Activated CD4-positive, alpha-beta memory T cell treated with anti-CD3 and anti-CD28 coated beads for 36 hours (primary cell): ENCODE measurements at regions not wholly inside any gene's neighbourhood (a gene's known extent, or its start where the extent isn't known, plus 50 kb on each side); places are given as distances from the start of the nearest gene placed in this dataset.

Experiments used
- CTCF ChIA-PET: fragments of 350-600 bp; sonication (Branson Sonifier 250); formaldehyde crosslinking; loops from one replicate; lab custom pipeline; 2021; ENCODE audit warnings: antibody characterized with exemption, inconsistent platforms; lab: Charles Lee
- POLR2A ChIA-PET: fragments of 350-600 bp; sonication (Branson Sonifier 250); formaldehyde crosslinking; loops from one replicate; lab custom pipeline; 2021; ENCODE audit warnings: antibody characterized with exemption; lab: Charles Lee
- DNase-seq: peaks from one replicate; pipeline ENCODE4 v3.0.0-alpha.2; 2020
- H3K27ac Mint-ChIP-seq: one replicate; pipeline ENCODE4 v1.8.0; 2021; ENCODE audit warnings: mixed read lengths
- H3K27me3 Mint-ChIP-seq: one replicate; pipeline ENCODE4 v1.8.0; 2021; ENCODE audit warnings: mixed read lengths
- H3K36me3 Mint-ChIP-seq: one replicate; pipeline ENCODE4 v1.8.0; 2021; ENCODE audit warnings: mixed read lengths
- H3K4me1 Mint-ChIP-seq: one replicate; pipeline ENCODE4 v1.8.0; 2021; ENCODE audit warnings: low read depth, mixed read lengths
- H3K4me3 Mint-ChIP-seq: one replicate; pipeline ENCODE4 v1.8.0; 2021; ENCODE audit warnings: mild to moderate bottlenecking, mixed read lengths
- H3K9me3 Mint-ChIP-seq: one replicate; pipeline ENCODE4 v1.8.0; 2021; ENCODE audit warnings: mixed read lengths
- intact Hi-C: fragments of 100-400 bp; cut with micrococcal nuclease; formaldehyde crosslinking; loops from one replicate; pipeline ENCODE4 v1.15.1; 2023

DNA sequence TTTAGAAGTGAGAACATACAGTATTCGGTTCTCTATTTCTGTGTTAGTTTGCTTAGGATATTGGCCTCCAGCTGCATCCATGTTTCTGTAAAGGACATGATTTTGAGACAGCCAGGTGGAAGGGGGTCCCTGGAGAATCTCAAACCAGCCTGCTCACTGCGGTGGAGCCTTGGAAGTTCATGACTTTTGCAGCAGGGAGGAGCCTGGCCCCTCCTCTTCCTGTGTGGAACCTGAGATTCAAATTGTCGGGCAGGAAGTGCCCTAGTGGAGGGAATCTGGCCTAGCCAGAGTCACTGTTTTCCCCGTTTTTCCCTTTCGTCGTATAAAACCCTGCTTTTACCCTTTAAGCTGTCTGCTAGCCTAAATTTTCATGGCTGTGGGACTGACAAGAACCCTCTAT, 762.6 kb downstream of the PCDH18 start:
- CTCF ChIA-PET, result no interaction called here
- H3K9me3 Mint-ChIP-seq, result no peaks in the 10 kb centered on the region
- intact Hi-C loops, result no loop called here

DNA sequence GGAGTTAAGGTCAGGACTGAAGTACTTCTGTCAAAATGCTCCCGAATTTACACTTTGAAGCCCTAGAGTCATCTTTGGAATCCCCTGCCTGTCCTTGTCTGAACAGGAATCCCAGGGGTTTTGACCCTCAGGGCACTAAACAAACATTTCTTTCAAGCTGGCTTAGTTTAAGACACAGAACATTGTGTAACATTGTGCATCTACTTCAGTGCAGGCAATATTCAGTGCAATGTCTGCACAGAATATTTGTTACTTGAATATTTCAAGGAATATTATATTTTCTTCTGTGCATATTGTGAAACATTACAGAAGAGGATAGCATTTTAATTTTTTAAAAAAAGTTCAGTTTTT, 763.4 kb downstream of the PCDH18 start:
- no peaks in the 10 kb centered on the region for H3K36me3 Mint-ChIP-seq
- no peak overlapping the region for H3K27ac Mint-ChIP-seq
- DNase-seq, result no peak
- no peaks in the 10 kb centered on the region for H3K27me3 Mint-ChIP-seq
- H3K9me3 Mint-ChIP-seq, result no peaks in the 10 kb centered on the region
- no peak overlapping the region for H3K4me3 Mint-ChIP-seq
- intact Hi-C loops, result no loop called here
- CTCF ChIA-PET, result no interaction called here
- no peaks in the 10 kb centered on the region for H3K4me1 Mint-ChIP-seq
- POLR2A ChIA-PET, result no interaction called here

More for the DNA sequence above, 762.6 kb downstream of the PCDH18 start:
- no peaks in the 10 kb centered on the region for H3K4me1 Mint-ChIP-seq
- no peaks in the 10 kb centered on the region for H3K36me3 Mint-ChIP-seq
- no peak overlapping the region for H3K4me3 Mint-ChIP-seq
- no peaks in the 10 kb centered on the region for H3K27me3 Mint-ChIP-seq
- H3K27ac Mint-ChIP-seq, result no peak overlapping the region
- POLR2A ChIA-PET, result no interaction called here
- DNase-seq, result no peak

DNA sequence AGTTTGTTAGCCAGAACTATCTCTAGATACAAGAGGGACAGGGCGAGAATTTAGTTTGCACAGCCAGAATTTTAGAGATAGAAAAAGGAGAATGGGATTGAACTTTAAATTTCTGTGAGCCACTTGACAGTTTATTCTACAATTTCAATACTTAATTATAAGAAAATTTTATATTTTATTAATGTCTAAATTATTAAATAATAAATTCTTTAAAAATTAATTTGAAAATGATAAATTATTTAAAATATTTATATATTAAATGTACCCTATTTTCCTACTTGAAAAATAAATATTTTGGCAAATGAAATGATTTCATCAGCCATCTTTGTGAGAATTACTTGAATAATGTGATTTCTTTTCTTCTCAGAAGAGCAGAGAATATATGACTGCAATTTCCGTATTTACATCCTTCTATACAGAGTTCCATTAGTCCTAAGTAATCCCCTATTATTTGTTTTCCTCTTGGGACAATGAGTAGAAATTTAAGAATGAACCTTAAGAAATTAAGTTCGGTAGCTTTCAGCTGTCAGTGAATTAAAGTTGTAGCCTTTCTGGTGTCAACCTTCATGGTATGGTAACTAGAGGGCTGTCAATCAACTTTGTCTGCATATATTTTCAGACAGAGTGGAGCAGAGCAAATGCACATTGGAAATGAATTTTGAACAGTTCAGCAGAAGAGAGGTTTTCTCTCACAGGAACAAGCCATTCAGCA, 763.9 kb downstream of the PCDH18 start:
- Mint-ChIP-seq H3K4me3 (no peak overlapping the region), H3K36me3 (no peaks in the 10 kb centered on the region), H3K27ac (no peak overlapping the region), H3K9me3 (no peaks in the 10 kb centered on the region), H3K4me1 (no peaks in the 10 kb centered on the region), H3K27me3 (no peaks in the 10 kb centered on the region)
- DNase-seq, result no peak
- CTCF ChIA-PET, result no interaction called here
- intact Hi-C loops, result no loop called here
- POLR2A ChIA-PET, result no interaction called here

DNA sequence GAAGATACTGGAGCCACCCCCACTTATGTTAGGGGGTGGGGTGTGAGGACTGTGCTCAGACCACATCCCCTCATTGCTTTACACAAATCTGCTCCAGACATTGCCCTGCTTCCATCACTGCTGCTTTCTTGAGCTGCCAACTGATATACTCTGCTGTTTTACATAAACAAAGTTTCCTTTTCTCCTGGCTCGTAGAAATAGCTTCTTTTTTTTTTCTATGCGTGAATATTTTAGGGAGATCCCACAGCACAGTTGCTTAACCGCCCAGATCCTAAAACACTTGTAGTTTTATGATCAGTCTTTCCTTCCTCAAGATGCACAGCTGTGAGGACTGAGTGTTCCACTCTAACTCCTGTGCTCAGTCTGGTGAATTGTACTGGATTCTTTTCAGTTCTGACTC, 768.4 kb downstream of the PCDH18 start:
- DNase-seq, result no peak
- ChIA-PET POLR2A (no interaction called here), CTCF (no interaction called here)
- Mint-ChIP-seq H3K27ac (no peak overlapping the region), H3K36me3 (no peaks in the 10 kb centered on the region), H3K9me3 (peaks cover 4% of the 10 kb centered on the region), H3K4me3 (no peak overlapping the region), H3K27me3 (no peaks in the 10 kb centered on the region), H3K4me1 (no peaks in the 10 kb centered on the region)
- intact Hi-C loops, result no loop called here

DNA sequence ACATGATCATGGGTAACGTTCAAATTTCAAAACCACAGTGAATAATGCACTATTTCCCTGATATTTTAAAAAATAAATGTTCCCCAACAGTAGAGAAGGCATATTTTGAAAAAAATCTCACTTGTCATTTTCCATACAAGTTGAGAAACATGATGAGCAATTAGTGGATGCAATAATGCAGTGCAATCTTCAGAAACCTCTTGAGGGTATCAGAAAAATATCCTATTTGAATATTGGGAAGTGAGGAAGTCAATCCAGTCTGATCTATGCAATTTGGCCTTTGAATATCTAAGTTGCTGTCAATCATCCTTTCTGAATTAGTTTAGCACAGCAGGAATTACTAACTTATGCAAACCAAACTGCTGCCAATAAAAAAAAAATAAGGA, 776.8 kb downstream of the PCDH18 start:
- Mint-ChIP-seq H3K4me3 (no peak overlapping the region), H3K36me3 (no peaks in the 10 kb centered on the region), H3K9me3 (peaks cover 4% of the 10 kb centered on the region), H3K27ac (no peak overlapping the region), H3K27me3 (no peaks in the 10 kb centered on the region), H3K4me1 (no peaks in the 10 kb centered on the region)
- ChIA-PET CTCF (no interaction called here), POLR2A (no interaction called here)
- no peak for DNase-seq
- intact Hi-C loops, result no loop called here

DNA sequence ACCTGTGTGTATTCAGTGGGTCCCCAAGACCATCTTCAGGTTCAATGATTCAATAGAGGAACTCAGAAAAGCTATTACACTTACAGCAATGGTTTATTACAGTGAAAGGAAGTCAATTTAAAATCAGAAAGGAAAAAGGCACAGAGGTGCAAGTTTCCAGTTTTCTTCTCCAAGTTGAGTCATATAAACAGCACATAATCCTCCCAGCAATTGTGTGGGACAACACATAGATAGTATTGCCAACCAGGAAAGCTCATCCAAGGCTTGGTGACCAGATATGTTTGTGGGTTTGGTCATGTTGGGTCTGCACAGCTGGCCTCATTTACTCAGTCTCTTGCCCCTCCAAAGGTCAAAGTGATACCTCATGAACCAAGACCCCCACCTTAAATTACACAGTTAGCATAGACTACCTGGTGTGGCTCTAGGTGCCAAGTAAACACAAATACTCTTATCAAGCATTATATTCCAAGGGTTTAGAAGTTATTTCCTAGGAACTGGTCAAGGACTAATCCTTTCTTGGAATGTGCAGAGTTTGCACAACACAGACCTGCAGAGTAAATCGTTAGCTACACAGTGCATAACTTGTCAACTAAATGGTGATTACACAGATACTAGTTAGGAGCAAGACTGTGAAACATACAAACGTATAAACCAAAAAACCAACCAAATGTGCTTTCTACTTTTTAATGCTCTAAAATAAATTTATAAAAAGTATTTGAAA, 777.3 kb downstream of the PCDH18 start:
- Mint-ChIP-seq H3K27me3 (no peaks in the 10 kb centered on the region), H3K27ac (no peak overlapping the region), H3K36me3 (no peaks in the 10 kb centered on the region), H3K9me3 (peaks cover 2% of the 10 kb centered on the region), H3K4me1 (no peaks in the 10 kb centered on the region), H3K4me3 (no peak overlapping the region)
- intact Hi-C loops, result no loop called here
- POLR2A ChIA-PET, result no interaction called here
- DNase-seq, result no peak
- CTCF ChIA-PET, result no interaction called here

DNA sequence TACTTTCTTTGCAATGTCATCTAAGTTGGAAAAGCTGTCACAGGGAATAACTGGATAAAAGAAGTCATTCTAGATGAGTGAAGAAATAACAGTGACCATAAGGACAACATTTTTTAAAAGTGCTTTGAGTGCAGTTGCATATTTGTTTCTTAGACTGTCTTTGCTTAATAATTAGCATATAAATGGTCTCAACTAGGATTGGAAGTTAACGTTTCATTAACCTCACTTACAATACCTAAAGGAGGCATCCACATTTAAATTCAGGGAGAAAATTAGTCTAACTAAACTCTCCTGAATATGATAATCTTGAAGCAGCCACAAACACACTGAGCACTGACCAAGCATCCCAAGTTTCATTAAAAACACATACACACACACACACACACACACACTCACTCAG, 780.7 kb downstream of the PCDH18 start:
- CTCF ChIA-PET, result no interaction called here
- POLR2A ChIA-PET, result no interaction called here
- peaks cover 9% of the 10 kb centered on the region for H3K9me3 Mint-ChIP-seq
- intact Hi-C loops, result no loop called here
- H3K27me3 Mint-ChIP-seq, result no peaks in the 10 kb centered on the region
- no peak for DNase-seq
- H3K27ac Mint-ChIP-seq, result no peak overlapping the region
- no peaks in the 10 kb centered on the region for H3K4me1 Mint-ChIP-seq
- no peak overlapping the region for H3K4me3 Mint-ChIP-seq
- H3K36me3 Mint-ChIP-seq, result no peaks in the 10 kb centered on the region

DNA sequence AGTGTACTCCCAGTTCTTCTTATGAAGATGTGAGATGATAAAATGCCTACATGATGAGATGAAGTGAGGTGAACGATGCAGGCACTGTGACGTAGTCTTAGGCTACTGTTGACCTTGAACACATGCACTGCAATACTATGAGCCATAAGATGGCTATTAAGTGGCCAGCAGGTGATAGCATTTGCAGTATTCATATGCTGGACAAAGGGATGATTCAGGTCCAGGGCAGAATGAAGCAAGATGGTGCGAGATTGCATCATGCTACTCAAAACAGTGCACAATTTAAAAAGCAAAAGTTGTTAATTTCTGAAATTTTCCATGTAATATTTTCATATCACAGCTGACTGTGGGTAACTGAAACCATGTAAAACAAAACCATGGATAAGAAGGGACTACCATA, 781.4 kb downstream of the PCDH18 start:
- Mint-ChIP-seq H3K4me1 (no peaks in the 10 kb centered on the region), H3K27me3 (no peaks in the 10 kb centered on the region), H3K27ac (no peak overlapping the region), H3K36me3 (no peaks in the 10 kb centered on the region), H3K9me3 (peaks cover 9% of the 10 kb centered on the region), H3K4me3 (no peak overlapping the region)
- intact Hi-C loops, result no loop called here
- DNase-seq, result no peak
- ChIA-PET CTCF (no interaction called here), POLR2A (no interaction called here)

DNA sequence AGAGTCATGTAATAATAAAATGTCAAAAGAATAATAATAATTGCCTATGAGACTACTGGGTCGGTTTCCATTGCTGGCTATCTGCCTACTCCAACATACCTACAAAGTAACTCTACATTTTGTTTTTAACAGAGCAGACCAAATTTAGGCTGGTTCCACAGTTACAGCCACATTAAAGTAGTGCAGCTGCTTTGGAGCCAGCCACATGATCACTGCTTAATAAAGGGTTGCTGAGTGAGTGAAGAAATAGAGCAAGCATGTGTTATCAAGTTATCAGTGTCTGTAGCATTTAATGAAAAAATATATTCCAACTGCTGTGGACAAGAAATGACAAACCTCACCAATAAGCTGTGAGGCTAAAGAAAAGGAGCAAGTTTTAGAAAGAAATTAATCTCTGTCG, 782.3 kb downstream of the PCDH18 start:
- Mint-ChIP-seq H3K27ac (no peak overlapping the region), H3K4me3 (no peak overlapping the region), H3K9me3 (peaks cover 9% of the 10 kb centered on the region), H3K27me3 (no peaks in the 10 kb centered on the region), H3K4me1 (no peaks in the 10 kb centered on the region), H3K36me3 (no peaks in the 10 kb centered on the region)
- DNase-seq, result no peak
- CTCF ChIA-PET, result no interaction called here
- intact Hi-C loops, result no loop called here
- POLR2A ChIA-PET, result no interaction called here

DNA sequence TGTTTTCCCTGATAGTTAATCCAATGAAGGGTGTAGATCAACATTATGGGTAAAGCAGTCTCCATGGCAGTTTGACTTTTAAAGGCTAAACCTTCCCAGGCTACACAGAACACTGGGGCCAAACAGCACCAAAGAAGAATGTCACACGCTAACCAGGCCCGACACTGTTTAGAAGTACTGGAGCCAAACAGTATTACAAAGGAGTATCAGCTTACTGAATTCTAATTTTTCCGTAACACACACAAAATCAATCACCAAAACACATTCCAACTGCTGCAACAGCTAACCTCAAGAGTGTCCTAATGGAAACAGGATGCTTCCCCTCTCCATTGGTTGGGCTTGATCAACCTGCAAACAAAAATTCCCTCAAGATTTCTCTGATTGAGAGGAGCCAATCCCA, 783.5 kb downstream of the PCDH18 start:
- intact Hi-C loops, result no loop called here
- Mint-ChIP-seq H3K27me3 (no peaks in the 10 kb centered on the region), H3K36me3 (no peaks in the 10 kb centered on the region), H3K4me1 (no peaks in the 10 kb centered on the region), H3K9me3 (peaks cover 10% of the 10 kb centered on the region), H3K27ac (no peak overlapping the region), H3K4me3 (no peak overlapping the region)
- ChIA-PET POLR2A (no interaction called here), CTCF (no interaction called here)
- no peak for DNase-seq

DNA sequence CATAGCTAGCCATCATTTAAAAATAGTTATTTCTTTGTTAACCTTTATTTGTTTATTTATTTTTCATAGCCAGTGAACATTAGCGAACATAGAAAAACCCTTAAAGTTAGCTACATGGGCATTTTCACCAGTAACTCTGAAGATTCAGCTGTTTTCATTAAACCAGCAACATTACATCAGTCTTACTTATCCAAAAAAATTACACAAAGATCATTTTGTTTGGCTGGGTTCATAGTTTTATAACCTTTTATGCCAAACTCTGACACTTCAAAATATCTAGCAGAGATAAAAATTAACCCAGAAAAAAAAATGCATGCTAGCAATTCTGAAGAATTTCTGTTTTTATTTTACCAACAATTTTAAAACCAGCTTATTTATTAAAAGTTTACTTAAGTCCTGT, 784.1 kb downstream of the PCDH18 start:
- DNase-seq, result no peak
- H3K27me3 Mint-ChIP-seq, result no peaks in the 10 kb centered on the region

DNA sequence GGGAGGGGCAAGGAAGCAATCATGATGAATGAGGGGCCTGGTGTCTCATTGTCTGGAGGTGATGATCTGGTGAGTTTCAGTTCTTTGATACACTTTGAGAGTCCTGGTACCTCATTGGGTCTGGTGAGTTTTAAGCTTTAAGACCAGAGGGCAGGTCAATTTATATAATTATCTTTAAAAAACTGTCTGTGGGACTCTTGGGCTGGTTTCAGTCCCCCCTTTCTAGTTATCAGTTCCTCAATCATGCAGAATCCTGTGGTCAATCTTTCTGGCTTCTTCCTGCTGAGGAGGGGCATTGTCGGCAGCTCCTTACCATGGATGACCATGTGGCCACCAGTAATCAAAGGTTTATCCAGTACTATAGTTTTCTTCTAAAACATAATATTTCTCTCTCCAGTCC, 789.1 kb downstream of the PCDH18 start:
- POLR2A ChIA-PET, result no interaction called here
- H3K36me3 Mint-ChIP-seq, result no peaks in the 10 kb centered on the region
- CTCF ChIA-PET, result no interaction called here

More for the DNA sequence above, 784.1 kb downstream of the PCDH18 start:
- ChIA-PET POLR2A (no interaction called here), CTCF (no interaction called here)
- intact Hi-C loops, result no loop called here
- H3K27ac Mint-ChIP-seq, result no peak overlapping the region
- no peaks in the 10 kb centered on the region for H3K36me3 Mint-ChIP-seq
- peaks cover 16% of the 10 kb centered on the region for H3K9me3 Mint-ChIP-seq
- H3K4me3 Mint-ChIP-seq, result no peak overlapping the region
- H3K4me1 Mint-ChIP-seq, result no peaks in the 10 kb centered on the region

DNA sequence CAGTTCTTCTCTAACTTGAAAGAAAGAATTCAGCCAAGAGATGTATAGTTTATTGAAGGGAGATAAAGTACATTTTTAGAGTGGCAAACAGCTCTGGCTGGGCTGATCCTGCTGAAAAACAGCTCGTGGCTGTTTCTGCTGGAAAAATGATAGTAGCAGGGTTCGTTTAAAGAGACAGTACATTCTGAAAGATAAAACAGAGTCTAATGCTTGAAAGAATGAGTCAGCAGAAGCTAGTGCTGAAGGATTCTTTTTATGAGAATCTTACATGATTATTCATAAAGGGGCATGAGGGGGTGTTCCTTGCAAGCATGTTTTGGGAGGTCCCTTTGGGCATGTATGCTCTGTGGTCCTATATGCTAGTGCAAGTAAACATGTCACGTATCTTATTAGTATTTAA, 790.0 kb downstream of the PCDH18 start:
- intact Hi-C loops, result no loop called here
- H3K27ac Mint-ChIP-seq, result no peak overlapping the region
- peaks cover 9% of the 10 kb centered on the region for H3K9me3 Mint-ChIP-seq
- ChIA-PET CTCF (no interaction called here), POLR2A (no interaction called here)
- no peak overlapping the region for H3K4me3 Mint-ChIP-seq
- no peaks in the 10 kb centered on the region for H3K4me1 Mint-ChIP-seq
- no peaks in the 10 kb centered on the region for H3K36me3 Mint-ChIP-seq
- H3K27me3 Mint-ChIP-seq, result no peaks in the 10 kb centered on the region
- no peak for DNase-seq

More for the DNA sequence above, 789.1 kb downstream of the PCDH18 start:
- intact Hi-C loops, result no loop called here
- Mint-ChIP-seq H3K27ac (no peak overlapping the region), H3K27me3 (no peaks in the 10 kb centered on the region), H3K4me1 (no peaks in the 10 kb centered on the region), H3K4me3 (no peak overlapping the region), H3K9me3 (peaks cover 9% of the 10 kb centered on the region)
- DNase-seq, result no peak
